ENCODE measurements at regions not wholly inside any gene's neighbourhood (a gene's known extent, or its start where the extent isn't known, plus 50 kb on each side); places are given as distances from the start of the nearest gene placed in this dataset.

- TF ChIP-seq POLR2A (IDR thresholded peaks at IDR 0.05) (no peak), CTCF (IDR thresholded peaks at IDR 0.05) (no peak)
These were observed 377.8 kb upstream of the CLINT1 start for GRCh38 chr5:158236511-158237335.
